HG03139 (cell line): ENCODE measurements at regions not wholly inside any gene's neighbourhood (a gene's known extent, or its start where the extent isn't known, plus 50 kb on each side); places are given as distances from the start of the nearest gene placed in this dataset.
"Not testable (repeated sequence)": the region's sequence is repeated elsewhere in the genome, so short reads cannot be mapped to it uniquely, and the experiment has no call there.

Experiments
- ATAC-seq: cut with Tn5 transposase; IDR thresholded peaks from one replicate; pipeline ENCODE4 v1.9.1; 2021; ENCODE audit not compliant: unreplicated experiment

DNA sequence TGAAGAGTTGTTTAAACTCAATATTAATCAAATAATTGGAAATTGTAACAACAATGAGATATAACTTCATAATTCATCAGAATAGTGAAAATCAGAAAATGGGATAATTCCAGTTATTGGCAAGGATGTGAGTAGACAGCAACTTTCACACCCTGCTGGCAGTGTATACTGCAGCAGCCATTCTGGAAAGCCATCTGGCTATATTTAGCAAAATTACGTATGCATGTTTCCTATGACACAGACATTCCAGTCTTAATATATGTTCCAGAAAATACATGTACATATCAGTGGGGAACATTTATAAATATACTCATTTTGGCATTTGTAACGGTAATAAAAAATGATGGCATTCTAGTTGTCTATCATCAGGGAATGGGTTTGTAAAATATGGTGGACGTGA is 564.1 kb downstream of the GBE1 start:
- no peak for ATAC-seq

DNA sequence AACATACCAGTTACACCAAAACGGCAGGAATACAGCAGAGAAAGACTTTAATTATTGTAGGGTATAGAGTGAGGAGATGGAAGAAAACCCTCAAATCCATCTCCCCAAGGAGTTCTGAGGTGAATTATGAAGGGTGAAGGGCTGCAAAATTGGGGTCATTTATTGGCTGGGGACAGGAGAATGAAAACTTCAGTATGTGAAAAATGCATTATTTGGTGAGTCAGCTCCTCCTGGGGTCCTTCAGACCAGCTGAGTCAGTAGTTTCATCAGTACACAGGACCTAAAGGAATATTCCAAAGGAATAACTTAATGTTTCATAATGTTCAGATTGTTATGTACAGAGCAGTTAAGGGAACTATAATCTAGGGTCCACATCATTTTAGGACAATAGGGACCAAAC is 566.0 kb downstream of the GBE1 start:
- ATAC-seq = no peak

DNA sequence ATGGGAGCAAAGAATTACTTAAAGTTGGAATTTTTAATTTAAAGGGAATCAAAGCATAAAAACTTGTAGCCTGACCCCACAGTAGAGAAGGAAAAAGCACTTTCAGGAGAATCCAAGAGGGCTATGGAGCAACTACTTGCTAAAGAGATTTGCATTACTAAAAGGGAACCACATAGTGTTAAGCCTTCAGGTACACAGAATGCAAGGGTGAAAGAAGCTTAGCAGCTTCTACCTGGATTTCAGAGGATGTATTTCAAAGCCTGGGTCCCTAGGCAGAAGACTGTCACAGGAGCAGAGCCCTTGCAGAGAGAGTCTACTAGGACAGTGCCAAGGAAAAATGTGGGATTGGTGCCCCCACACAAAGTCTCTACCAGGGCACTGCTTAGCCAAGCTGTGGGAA is 575.0 kb downstream of the GBE1 start:
- no peak for ATAC-seq

DNA sequence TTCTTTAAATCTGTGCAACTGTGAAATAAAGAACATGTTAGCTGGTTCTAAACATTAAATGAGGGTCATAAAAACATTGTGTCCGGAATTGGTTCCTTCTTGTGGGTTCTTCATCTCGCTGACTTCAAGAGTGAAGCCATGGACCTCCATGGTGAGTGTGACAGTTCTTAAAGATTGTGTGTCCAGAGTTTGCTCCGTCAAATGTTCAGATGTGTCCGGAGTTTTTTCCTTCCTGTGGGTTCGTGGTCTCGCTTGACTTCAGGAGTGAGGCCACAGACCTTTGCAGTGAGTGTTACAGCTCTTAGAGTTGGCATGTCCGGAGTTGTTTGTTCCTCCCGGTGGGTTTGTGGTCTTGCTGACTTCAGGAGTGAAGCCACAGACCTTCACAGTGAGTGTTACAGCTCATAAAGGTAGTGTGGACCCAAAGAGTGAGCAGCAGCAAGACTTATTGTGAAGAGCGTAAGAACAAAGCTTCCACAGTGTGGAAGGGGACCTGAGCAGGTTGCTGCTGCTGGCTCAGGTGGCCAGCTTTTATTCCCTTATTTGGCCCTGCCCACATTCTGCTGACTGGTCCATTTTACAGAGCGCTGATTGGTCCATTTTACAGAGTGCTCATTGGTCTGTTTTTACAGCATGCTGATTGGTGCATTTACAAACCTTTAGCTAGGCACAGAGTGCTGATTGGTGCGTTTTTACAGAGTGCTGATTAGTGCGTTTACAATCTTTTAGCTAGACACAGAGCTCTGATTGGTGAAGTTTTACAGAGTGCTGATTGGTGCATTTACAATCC is 579.2 kb downstream of the GBE1 start:
- ATAC-seq = not testable (repeated sequence)

DNA sequence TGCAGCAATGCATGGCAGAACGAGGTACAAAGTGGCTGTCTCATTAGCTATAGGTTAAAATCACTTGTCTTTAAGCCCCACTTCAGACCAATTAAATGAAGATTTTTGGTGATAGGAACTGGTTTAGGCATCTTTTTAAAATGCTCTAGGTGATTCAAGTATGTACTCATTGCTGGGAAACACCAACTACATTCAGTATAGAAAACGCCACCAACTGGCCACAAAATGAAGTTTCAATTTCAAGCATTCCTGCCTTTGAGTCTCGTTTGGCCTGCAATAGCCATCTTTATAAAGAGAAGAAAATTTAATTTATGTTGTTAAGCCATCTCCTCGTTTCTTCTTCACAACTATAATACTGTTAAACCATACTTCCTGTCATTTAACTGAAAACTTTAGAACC is 587.9 kb downstream of the GBE1 start:
- no peak for ATAC-seq

DNA sequence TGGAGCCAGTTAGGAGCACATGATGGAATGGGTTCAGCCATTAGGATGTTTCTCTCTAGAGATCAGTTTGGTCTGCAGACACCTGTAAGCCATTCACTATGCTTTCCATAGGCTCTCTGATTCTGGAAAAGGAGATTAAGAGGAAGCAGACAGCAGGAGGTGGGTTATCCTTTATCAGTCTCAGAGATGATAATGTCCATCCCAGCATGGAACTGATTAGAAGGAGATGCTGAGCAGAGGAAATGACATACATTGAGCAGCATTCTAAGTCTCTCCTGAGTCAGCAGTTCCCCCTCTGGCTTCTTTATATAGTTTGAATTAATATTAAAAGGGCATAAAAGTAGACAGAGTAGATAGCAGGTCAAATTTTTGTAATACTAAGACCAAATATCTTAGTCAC is 591.1 kb downstream of the GBE1 start:
- ATAC-seq = no peak

DNA sequence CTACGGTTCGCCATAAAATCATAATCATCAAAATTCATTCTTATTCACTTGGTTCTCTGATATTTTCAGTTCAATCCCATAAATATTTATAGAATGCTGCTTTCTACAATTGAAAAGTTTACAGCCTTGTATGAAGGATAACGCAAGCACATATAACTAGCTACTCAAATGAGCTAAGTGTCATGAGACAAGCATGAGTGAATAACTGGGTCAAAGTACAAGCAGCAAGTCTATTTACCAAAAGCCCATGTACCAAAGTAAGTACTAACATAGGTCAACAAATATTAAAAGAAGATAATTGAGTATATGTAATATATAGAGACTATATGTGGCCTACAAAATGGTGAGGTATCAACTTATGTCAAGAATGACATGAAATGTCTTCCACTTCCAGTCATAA is 596.6 kb downstream of the GBE1 start:
- ATAC-seq = no peak

DNA sequence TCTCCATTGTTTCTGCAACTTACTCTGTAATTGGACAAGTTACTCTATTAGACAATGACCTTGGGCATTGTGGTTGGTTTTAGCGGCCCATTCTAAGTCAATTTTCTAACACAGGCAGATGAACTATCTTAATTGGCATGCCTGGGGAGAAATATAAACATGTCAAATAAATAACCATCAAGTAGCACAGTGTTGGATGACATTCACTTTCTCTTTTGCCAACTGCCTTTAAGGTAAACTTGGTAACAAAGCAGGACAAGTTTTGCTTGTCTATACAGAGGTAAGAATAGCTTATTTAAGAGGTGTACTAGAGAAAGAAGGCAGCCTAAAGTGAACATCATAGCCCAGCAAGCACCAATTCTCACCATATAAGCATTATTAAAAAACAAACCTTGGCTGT is 599.6 kb downstream of the GBE1 start:
- no peak for ATAC-seq

DNA sequence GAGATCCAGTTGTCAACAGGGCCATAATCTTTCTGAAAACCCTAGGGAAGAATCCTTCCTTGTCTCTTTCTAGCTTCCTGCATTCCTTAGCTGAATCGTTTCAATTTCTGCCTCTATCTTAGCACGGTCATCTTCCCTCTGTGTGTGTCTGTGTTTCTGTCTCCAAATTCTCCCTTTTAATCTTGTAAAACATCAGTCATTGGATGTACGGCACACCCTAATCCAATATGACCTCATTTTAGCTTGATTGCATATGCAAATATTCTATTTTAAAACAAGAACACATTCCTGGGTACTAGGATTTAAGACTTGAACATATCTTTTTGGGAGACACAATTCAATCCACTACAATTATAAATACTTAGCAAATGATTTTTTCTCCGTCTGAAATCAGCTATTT is 600.3 kb downstream of the GBE1 start:
- no peak for ATAC-seq

DNA sequence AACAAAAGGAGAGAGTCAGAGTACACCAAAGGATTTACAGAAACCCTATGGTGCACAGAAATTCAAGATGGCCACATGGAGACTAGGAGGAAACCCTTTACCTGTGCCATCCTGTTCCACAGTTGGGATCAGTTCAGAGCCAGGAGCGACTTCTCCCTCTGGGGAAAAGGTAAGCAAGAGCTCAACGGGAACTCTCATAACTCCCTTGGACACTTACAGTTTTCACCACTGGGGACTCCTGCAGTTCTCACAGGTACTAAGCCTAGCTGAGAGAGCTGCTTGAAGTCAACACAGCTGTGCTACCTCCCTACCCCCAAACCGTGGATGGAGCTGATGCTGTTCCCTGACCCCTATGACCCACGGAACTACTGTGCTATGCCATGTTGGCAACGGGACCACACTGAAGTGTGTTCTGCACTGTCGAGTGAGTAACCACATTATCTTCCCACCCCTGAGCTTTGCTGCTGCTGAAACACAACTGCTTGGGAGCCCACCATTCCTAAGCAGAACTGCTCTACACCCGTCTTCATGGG is 606.8 kb downstream of the GBE1 start:
- ATAC-seq = no peak

DNA sequence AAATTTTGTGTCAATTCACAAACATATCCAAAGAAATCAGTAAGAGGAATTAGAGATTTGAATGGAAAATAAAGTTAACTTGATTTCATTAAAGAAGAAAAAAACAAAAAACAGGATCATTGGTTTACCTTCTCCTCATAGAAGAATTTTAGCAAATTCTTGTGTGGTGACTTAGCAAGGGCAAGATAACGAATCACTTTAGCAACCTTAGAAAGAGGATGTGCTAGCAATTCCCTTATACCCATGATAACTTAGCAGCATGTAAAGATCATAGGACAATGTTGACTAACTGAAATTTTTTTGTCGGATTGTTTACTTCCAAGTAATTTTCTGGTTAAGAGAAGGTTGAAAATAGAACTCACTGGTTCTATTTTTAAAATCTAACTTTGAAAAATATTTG is 609.3 kb downstream of the GBE1 start:
- no peak for ATAC-seq

DNA sequence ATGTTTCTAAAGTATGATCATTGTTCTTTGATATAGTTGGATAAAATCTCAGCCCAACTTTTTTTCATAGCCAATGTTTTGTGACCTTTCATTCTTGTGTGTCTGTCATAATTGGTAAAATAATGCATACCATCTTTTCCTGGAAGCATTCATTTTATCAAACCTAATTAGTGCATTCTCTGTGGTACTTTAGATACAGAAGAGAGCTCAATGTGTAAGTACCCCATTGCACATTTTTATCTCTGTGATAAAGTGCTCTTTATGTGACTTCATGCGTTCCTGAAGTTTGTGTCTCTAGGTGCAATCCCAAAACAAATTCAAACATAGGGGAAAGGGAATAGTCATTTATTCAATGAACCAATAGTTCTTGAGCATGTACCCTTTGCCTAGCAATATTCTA is 628.5 kb downstream of the GBE1 start:
- no peak for ATAC-seq

DNA sequence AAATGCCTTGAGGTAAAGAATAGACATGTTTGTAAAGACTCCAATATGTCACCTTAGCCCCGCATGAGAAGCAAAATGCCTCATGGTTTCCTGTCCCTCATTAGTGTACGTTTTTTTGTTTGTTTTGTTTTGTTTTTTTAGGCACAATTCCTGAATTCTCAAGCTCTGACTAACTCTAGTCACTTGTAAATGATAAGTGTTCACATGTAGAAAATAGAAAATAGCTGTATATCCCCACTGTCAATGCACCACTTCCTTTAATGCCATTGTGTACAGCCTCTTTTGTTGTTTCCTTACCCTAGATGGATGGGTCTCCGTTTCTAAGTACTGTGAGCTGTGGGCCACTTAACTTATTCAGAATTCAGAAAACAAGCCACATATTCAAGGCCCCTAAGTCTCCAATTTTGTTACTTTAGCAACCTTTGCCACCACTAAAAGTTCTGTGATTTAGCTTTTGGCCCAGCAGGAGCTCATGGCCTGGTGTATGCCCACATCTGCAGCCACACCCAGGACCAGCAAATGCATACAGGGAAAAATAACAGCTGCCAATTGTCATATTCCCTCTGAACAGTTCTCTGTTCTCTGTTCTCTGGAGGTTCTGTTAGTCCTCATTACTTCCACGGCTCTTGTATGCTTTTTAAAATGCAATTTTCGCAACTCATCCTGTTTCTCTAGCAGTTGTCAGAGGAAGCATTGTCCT is 655.5 kb downstream of the GBE1 start:
- no peak for ATAC-seq

DNA sequence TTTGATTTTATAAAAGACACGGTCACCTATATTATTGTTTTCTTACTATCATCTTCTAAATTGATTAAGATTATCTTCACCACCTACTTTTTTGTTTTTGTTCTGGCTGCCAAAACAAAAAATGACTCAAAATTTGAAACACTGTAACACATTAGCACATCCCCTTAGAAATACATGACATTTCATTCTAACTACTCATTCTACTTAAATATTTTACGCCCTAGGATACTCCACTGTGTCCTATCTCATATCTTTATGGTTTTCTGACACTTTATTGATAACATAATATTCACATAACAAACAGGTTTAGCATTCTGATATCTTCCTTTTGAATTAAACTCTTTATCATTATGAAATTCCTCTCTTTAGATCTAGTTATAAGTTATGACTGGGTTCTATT is 656.2 kb downstream of the GBE1 start:
- ATAC-seq = no peak

DNA sequence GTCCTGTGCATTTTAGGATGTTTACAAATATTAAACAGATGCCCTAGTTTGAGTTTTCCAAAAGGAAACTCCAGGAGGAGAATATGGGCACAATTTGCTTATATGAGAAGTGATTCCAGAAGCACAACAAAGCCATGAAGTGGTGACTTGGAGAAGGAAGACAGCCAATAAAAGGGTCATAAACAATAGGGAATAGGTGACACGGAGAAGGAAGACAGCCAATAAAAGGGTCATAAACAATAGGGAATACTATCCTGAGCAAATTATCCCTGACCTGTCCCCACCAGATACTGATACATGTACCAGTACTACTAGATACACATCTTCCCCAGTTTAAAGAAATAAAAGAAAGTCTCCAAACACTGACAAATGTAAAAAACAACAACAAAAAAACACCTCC is 663.6 kb downstream of the GBE1 start:
- no peak for ATAC-seq

DNA sequence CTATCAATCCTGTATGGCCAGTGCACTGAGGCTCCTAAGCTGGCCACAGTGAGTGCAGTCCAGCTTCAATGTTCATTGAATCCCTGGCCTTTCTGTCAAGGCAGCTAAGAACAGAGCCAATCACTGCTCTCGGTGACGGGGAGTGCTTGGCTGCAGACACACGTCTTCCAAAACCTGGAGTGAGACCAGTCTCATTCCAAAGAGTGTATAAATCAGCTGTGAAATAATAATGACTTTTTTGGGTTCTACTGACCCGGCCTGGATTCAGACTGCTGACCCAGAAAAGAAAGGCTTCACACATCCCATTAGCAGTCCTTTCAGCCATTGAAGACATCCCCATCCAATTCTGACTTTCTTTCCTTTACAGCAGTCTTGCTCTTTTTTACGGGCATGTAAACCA is 665.5 kb downstream of the GBE1 start:
- no peak for ATAC-seq

DNA sequence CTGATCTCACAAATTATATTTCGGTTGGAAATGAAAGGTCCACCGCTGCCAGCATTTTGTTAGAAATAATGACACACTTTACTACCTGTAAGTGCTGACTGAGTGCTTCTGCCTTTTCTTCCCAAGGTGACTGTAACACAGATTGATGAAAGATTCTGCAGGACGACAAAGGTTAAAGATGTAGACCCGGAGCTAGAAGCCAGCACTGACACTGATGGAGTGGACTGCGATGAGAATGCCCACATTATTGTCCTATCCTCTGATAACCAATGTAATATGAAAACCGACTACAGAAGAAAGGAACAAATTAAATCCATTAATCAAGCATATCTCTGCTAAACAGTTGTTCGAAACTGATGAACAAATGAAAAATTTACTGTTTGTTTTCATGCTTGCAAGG is 666.5 kb downstream of the GBE1 start:
- no peak for ATAC-seq

DNA sequence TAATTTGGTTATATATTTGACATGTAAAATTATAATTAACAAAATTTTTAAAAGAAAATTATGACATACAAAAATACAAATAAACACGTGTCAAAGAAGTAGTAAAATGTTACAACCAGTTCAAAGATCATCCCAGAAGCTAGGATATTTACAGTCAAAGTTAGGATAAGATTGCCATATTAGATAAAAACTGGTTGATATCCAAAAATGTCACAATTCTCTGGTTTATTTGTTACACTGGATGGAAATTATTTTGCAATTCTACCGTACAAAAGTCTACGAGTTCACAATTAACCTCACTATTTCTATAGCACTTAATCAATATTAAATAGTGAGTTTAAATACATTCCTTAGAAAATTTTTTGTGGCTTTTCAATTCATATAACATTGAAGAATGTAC is 673.8 kb downstream of the GBE1 start:
- no peak for ATAC-seq

DNA sequence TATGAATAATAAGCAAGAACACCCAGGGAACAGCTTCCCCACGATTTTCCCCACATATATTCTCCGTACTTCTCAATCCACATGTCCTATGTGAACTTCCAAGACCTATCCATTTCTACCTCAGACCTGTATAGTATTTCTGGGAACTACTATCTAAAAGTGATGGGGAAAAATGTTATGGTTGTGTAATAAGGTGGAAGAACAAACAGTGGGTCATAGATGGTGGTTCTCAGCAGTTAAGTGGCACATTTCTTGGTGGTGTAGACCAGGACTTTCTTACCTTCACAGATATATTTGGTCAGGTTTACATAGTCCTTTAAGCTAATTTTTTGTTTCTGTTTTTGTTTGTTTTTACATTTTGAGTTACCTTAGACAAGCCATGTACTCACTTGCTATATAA is 675.1 kb downstream of the GBE1 start:
- ATAC-seq = no peak

DNA sequence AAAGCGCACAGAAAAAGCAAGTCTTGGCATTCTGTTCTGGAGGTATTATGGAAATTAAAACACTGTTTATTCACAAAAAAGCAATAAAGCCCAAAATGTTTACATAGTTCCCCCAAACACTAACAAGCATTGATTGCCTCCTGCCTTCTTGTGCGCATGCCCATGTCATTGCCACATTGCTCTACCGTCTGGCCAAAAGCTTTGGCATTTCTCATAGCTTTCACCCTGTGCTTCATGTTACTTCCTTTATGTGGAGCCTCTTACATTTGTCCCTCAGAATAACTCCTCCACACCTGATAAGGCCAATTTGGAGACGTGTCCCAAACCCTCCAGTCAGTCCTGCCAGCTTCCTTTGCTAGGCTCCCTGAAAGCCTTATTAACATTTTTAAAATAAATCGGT is 680.8 kb downstream of the GBE1 start:
- ATAC-seq = no peak

DNA sequence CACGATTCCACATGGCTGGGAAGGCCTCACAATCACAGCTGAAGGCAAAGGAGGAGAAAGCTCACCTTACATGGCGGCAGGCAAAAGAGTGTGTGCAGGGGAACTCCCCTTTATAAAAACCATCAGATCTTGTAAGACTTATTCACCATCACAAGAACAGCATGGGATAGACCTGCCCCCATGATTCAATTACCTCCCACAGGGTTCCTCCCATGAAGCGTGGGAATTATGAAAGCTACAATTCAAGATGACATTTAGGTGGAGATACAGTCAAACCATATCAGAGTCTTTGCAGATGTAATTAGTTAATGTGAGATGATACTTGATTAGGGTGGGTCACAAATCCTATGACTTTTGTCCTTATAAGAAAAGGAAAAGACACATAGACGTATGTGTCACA is 688.9 kb downstream of the GBE1 start:
- ATAC-seq = no peak

DNA sequence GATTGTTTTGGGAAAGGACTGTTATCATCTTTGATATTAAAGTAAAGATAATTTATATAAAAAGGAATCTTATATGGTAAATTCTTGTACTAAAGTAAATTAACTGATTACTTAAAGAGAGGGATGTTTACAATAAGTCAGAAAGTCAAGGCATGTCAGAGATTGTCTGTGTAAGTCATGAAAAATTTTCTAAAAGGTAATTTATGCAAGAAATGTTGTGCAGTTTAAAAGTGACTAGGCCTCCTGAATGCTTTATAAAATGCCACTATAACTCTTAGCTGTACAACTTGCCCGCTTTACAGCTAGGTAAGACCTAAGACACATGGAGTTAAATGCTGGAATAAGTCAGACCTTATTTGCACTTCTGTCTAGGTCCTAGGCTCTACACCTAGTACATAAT is 692.9 kb downstream of the GBE1 start:
- ATAC-seq = no peak

DNA sequence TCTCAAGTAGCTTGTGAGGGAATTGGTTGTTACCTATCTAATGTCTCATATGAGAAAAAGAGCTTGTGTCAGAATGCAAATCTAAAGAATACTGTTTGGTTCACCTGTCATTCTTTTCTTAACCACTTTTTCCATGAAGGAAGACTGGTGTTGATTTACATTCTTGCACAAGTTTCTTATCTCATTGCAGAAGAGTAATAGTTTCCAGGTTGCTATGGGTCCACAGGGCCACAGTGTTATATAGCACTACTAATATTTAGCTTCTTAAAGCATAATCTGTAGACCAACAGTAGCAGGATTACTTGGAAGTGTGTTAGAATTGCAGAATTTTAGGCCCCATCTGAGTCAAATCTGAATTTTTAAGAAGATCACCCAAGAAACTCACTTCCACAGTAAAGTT is 697.5 kb downstream of the GBE1 start:
- ATAC-seq = no peak
